Epithelial cell of proximal tubule (primary cell): ENCODE measurements at regions not wholly inside any gene's neighbourhood (a gene's known extent, or its start where the extent isn't known, plus 50 kb on each side); places are given as distances from the start of the nearest gene placed in this dataset.

Source experiments
- DNase-seq: peaks from one replicate; pipeline ENCODE4 v3.0.0-alpha.2; 2011; ENCODE audit warnings: low read depth
- H3K4me3 ChIP-seq: 2 replicates; pipeline ENCODE4 v1.5.1; 2011; ENCODE audit warnings: low read depth, mild to moderate bottlenecking, low read length
- TF ChIP-seq, protein P1 (sequence below): conservative IDR thresholded peaks from 2 replicates; pipeline ENCODE4 v1.5.1; 2012; ENCODE audit warnings: low read depth, mild to moderate bottlenecking, low read length

DNA sequence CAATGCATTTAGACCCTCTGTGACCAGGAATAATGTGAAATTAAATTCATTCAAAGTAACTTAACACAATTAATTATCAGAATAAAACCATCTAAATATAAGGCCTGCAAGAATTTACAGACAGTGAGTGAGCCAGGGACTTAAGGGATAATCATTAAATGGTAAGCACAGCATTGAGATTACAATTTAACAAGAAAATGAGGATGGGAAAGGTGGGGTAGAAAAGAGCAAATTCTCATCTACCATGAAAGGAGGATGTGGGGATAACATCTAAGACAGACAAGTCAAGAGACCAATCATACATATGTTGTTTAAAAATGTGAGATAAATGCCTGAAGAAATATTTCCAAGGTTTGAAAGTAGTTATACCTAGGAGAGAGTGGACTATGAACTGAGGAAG is 259.3 kb upstream of the NT5C1B start:
- H3K4me3 ChIP-seq = no peak overlapping the region
- DNase-seq = no peak
- TF ChIP-seq, protein P1, sequence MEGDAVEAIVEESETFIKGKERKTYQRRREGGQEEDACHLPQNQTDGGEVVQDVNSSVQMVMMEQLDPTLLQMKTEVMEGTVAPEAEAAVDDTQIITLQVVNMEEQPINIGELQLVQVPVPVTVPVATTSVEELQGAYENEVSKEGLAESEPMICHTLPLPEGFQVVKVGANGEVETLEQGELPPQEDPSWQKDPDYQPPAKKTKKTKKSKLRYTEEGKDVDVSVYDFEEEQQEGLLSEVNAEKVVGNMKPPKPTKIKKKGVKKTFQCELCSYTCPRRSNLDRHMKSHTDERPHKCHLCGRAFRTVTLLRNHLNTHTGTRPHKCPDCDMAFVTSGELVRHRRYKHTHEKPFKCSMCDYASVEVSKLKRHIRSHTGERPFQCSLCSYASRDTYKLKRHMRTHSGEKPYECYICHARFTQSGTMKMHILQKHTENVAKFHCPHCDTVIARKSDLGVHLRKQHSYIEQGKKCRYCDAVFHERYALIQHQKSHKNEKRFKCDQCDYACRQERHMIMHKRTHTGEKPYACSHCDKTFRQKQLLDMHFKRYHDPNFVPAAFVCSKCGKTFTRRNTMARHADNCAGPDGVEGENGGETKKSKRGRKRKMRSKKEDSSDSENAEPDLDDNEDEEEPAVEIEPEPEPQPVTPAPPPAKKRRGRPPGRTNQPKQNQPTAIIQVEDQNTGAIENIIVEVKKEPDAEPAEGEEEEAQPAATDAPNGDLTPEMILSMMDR = no peak

DNA sequence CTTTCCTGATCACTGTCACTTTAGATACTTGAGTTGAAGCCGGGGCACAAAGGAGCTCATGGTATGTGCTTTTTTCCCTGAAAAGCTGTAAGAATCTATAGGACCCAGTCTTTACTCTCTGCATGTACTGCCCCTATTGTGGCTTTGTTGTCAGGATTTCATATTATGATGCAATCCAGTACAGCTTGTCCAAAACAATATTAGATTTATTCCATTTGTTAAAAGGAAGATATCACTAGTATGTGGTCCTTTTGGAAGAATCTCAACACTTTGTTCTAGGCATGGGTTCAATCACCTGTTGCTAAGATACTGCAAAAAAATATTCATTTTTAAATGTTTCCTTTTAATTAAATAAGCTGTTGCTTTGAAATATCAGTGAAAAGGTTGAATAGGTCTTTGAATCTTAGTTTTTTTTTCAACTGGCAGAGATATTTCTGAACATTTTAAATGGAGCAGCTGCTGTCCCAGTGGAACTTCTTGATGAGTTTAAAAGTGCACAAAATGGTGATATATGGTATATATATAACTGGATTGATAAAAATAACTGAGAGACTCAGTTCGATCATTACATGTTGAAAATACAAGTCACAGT is 256.6 kb upstream of the NT5C1B start:
- TF ChIP-seq, protein P1 = no peak
- no peak for DNase-seq
- H3K4me3 ChIP-seq = no peak overlapping the region

DNA sequence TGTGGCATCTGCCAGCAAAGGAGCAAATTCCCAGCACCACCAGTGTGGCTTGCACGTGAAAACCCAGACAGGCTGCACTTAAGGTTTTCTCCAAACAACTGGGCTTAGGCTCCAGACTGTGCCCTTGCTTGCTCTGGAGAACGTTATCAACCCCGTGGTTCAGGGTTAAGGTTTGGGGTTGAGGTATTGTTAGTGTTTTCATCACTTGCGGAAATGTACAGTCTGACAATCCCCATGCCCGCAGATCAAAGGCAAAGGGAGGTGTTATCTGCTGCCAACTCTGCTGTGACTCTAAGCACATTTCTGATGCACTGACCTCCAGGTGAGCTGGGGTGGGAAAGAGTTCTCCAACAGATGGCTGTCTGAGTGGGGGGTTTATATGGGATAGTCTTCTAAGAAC is 253.5 kb upstream of the NT5C1B start:
- no peak overlapping the region for H3K4me3 ChIP-seq
- TF ChIP-seq, protein P1 = no peak
- DNase-seq = no peak

DNA sequence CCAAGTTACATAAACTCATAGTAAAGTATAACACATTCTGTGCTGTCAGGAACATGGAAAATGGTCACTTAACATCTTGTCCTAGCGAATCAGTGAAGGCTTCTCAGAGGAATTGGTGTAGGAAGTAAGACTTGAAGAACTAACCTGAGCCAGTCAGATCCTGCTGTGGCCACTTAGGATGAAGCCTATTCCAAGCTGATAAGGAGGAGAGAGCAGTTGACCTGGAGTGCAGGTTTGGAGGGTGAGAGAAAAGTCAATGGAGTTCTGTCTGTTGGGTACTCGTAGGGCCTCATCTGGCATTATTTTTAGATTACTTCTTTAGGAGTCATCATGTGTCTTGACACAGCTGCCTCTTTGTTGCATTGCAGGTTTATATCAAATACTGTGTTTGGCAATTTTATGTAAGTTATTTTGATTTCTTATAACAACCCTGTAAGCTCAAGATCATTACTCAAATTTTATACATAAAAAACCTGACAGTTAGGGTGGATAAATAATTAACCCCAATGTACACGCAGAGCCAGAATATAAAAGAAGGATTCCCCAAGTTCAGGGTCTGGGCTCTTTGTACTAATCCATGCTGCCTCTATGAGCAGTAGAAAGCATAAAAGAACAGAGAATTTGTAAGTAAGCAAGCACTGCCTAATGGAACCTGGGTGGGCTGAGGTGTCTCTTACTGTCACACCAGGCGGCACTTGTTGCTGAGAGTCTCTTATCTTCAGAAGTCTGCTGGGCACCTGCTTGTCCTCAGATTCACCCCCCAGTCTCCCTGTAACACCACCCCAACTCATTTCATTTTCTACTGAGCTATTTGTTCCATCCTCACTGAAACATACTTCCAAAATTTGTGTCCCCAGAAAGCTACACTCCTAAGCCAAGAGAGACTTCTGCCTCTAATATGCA is 252.1 kb upstream of the NT5C1B start:
- no peak for DNase-seq
- TF ChIP-seq, protein P1 = no peak
- no peak overlapping the region for H3K4me3 ChIP-seq

DNA sequence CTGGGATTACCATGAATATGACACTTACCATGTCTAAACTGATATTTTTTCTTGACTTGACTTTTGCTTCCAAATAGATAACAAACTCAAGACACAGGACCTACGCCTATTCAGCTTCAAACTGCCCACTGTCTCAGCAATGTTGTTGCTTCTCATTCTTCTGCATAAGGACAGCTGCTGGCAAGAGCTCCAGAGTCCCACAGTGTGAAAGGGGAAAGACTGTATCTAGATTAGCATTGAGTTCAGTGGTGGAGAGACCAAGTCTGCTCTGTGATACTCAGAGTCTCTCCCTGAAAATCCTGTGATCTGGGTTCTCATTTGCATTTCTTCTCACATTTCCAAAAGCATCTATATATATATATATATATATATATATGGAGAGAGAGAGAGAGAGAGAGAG is 247.9 kb upstream of the NT5C1B start:
- H3K4me3 ChIP-seq = no peak overlapping the region
- TF ChIP-seq, protein P1 = no peak
- no peak for DNase-seq

DNA sequence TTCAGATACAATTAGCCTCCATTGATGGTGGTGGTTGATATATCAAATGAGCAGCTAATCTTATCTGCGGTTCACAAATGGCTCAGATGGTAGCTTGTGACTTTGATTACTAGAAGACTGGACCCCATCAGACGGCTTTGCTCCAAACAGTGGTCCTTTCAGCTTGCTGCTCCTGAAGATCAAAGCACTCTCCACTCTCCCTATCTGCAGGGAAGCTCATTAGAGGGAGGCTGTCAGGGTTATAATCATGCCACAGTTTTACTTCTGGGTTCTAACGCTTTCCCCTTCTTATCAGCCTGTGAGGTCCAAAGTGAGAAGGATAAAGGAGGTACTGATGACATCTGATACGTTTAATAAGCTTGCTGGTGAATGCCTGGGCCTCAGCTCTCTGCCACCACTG is 247.1 kb upstream of the NT5C1B start:
- no peak overlapping the region for H3K4me3 ChIP-seq
- DNase-seq = no peak
- TF ChIP-seq, protein P1 = no peak
